ENCODE measurements at regions not wholly inside any gene's neighbourhood (a gene's known extent, or its start where the extent isn't known, plus 50 kb on each side); places are given as distances from the start of the nearest gene placed in this dataset.

GRCh38 chr6:4664911-4665310 is 111.3 kb upstream of the CDYL start:
- Histone ChIP-seq H3K79me2 (ENCODE audit: control insufficient read depth, insufficient read depth, low read length) (no peaks in the 10 kb centered on the region), H3K9me1 (ENCODE audit: control insufficient read depth, insufficient read depth, low read length) (no peaks in the 10 kb centered on the region), H3K9ac (ENCODE audit: insufficient read depth in 1 of 2, low read depth in 2 of 2, low read length in 2 of 2) (no peak overlapping the region), H3K36me3 (ENCODE audit: control insufficient read depth, insufficient read depth, low read length) (no peaks in the 10 kb centered on the region), H2AFZ (ENCODE audit: low read depth, low read length) (peak overlapping the region; percentile 62), H3K27ac (ENCODE audit: extremely low read depth, low read depth, low read length) (no peak overlapping the region), H3K4me2 (ENCODE audit: insufficient read depth, low read length) (no peak overlapping the region), H3K4me1 (replicated peaks in 1 of 2; ENCODE audit: control insufficient read depth in 2 of 2, insufficient read depth in 2 of 2, low read length in 2 of 2) (peaks cover 12 to 46% of the 10 kb centered on the region in 2 experiments), H3K4me3 (no peak overlapping the region), H3K27me3 (ENCODE audit: control insufficient read depth in 2 of 2, insufficient read depth in 2 of 2, low read length in 2 of 2) (no peaks in the 10 kb centered on the region), H3K9me3 (replicated peaks; ENCODE audit: control insufficient read depth, insufficient read depth, low read depth, low read length) (no peaks in the 10 kb centered on the region), H4K20me1 (replicated peaks; ENCODE audit: control insufficient read depth, insufficient read depth, low read length) (no peaks in the 10 kb centered on the region)
- ATAC-seq (no peak), DNase-seq (ENCODE audit: extremely low read depth in 1 of 4, low spot score in 3 of 4) (no peak), FAIRE-seq (no peak)
- in situ Hi-C loops (cut with MboI) (no loop called here), intact Hi-C loops (cut with micrococcal nuclease) (no loop called here)
- 42% methylated on average over 5 of the region's 6 CpGs for WGBS (ENCODE audit: insufficient coverage, low coverage, missing lambda C conversion rate)
- BruUV-seq (replicated peaks), result no TSS peak
- ChIA-PET POLR2A (interaction anchor here (1.3 to 1.4 kb wide), 2 partner anchors 8 to 17 kb away, joined by 3 to 5 read pairs; no protein-coding TSS in a partner anchor), CTCF (ENCODE audit: low intra/inter-chr PET ratio) (interaction anchor here (0.6 kb wide), 1 partner anchor 502 kb away, joined by 3 read pairs; no protein-coding TSS in a partner anchor)
- TF ChIP-seq OTX1 (CRISPR knock-in tag; IDR thresholded peaks at IDR 0.05), result 0 out of 2 replicates have a peak, but pooled peaks have one; percentile 52
- TF ChIP-seq PREB (CRISPR knock-in tag; IDR thresholded peaks at IDR 0.05), result no peak
- no peak for TF ChIP-seq ZEB2 (IDR thresholded peaks at IDR 0.05)
- TF ChIP-seq ZNF408 (CRISPR knock-in tag; IDR thresholded peaks at IDR 0.05; ENCODE audit: low read depth), result no peak

GRCh38 chr6:4664117-4664626 is 112.0 kb upstream of the CDYL start:
- 35% methylated on average over 7 of the region's 7 CpGs for WGBS (ENCODE audit: insufficient coverage, low coverage, missing lambda C conversion rate)
- in situ Hi-C loops (cut with MboI), result no loop called here
- Histone ChIP-seq H3K36me3 (ENCODE audit: control insufficient read depth, insufficient read depth, low read length) (no peaks in the 10 kb centered on the region), H3K9ac (ENCODE audit: insufficient read depth in 1 of 2, low read depth in 2 of 2, low read length in 2 of 2) (peak overlapping the region in 1 of 2 experiments; percentile 1; a peak in 1 of 4 replicates), H3K27me3 (ENCODE audit: control insufficient read depth in 2 of 2, insufficient read depth in 2 of 2, low read length in 2 of 2) (no peaks in the 10 kb centered on the region), H3K4me2 (ENCODE audit: insufficient read depth, low read length) (no peak overlapping the region), H4K20me1 (replicated peaks; ENCODE audit: control insufficient read depth, insufficient read depth, low read length) (no peaks in the 10 kb centered on the region), H3K79me2 (ENCODE audit: control insufficient read depth, insufficient read depth, low read length) (no peaks in the 10 kb centered on the region), H3K9me1 (ENCODE audit: control insufficient read depth, insufficient read depth, low read length) (no peaks in the 10 kb centered on the region), H2AFZ (ENCODE audit: low read depth, low read length) (peak overlapping the region; percentile 62), H3K27ac (ENCODE audit: extremely low read depth, low read depth, low read length) (no peak overlapping the region; the same call in 2 of the 3 replicates), H3K4me3 (no peak overlapping the region), H3K9me3 (replicated peaks; ENCODE audit: control insufficient read depth, insufficient read depth, low read depth, low read length) (no peaks in the 10 kb centered on the region), H3K4me1 (replicated peaks in 1 of 2; ENCODE audit: control insufficient read depth in 2 of 2, insufficient read depth in 2 of 2, low read length in 2 of 2) (peaks cover 12 to 46% of the 10 kb centered on the region in 2 experiments)
- ATAC-seq, result peak; percentile 32; the same call in 2 of the 3 replicates
- peak in 3 of 4 experiments; percentile 41 to 45 (median 41) for DNase-seq (ENCODE audit: extremely low read depth in 1 of 4, low spot score in 3 of 4)
- intact Hi-C loops (cut with micrococcal nuclease), result no loop called here
- BruUV-seq (replicated peaks), result no TSS peak
- ChIA-PET POLR2A (interaction anchor here (0.7 to 1.4 kb wide), 4 partner anchors 9 to 64 kb away, joined by 3 to 5 read pairs (median 3); no protein-coding TSS in a partner anchor), CTCF (ENCODE audit: low intra/inter-chr PET ratio) (no interaction called here)
- FAIRE-seq, result no peak
- TF ChIP-seq ZC3H8 (IDR thresholded peaks at IDR 0.05), result no peak
- no peak for TF ChIP-seq ZNF184 (CRISPR knock-in tag; IDR thresholded peaks at IDR 0.05)
- TF ChIP-seq ZNF239 (CRISPR knock-in tag; IDR thresholded peaks at IDR 0.05), result no peak
- no peak for TF ChIP-seq ZBTB26 (CRISPR knock-in tag; IDR thresholded peaks at IDR 0.05)
- no peak for TF ChIP-seq FOXK1 (CRISPR knock-in tag; IDR thresholded peaks at IDR 0.05; ENCODE audit: borderline replicate concordance)
- no peak for TF ChIP-seq ZNF518B (CRISPR knock-in tag; IDR thresholded peaks at IDR 0.05)
- no peak for TF ChIP-seq SP1 (CRISPR knock-in tag; IDR thresholded peaks at IDR 0.05)

Measured in K562 (cell line).